ENCODE measurements at regions not wholly inside any gene's neighbourhood (a gene's known extent, or its start where the extent isn't known, plus 50 kb on each side); places are given as distances from the start of the nearest gene placed in this dataset.

- Histone ChIP-seq H3K27ac (no peak overlapping the region), H3K9me3 (no peaks in the 10 kb centered on the region), H3K36me3 (peaks cover 21% of the 10 kb centered on the region), H3K27me3 (no peaks in the 10 kb centered on the region), H3K4me1 (peaks cover 0 to 5% of the 10 kb centered on the region in 2 donors), H3K4me3 (no peak overlapping the region)
- DNase-seq (ENCODE audit: low spot score), result no peak
- no peak for TF ChIP-seq CTCF (IDR thresholded peaks at IDR 0.05)
Measured at GRCh38 chr6:144534180-144534579, 249.0 kb downstream of the UTRN start.

- TF ChIP-seq CTCF (IDR thresholded peaks at IDR 0.05), result no peak
- Histone ChIP-seq H3K36me3 (peaks cover 34% of the 10 kb centered on the region), H3K4me1 (peaks cover 0 to 5% of the 10 kb centered on the region in 2 donors), H3K27me3 (no peaks in the 10 kb centered on the region), H3K4me3 (no peak overlapping the region), H3K9me3 (no peaks in the 10 kb centered on the region), H3K27ac (no peak overlapping the region)
- no peak for DNase-seq (ENCODE audit: low spot score)
Measured at GRCh38 chr6:144535630-144536029, 250.5 kb downstream of the UTRN start.

- H3K36me3 ChIP-seq, result peaks cover 34% of the 10 kb centered on the region
- no peak for TF ChIP-seq CTCF (IDR thresholded peaks at IDR 0.05)
Measured at GRCh38 chr6:144536079-144536478, 250.9 kb downstream of the UTRN start.

GRCh38 chr6:144543006-144543871 lies 258.1 kb downstream of the UTRN start:
- Histone ChIP-seq H3K27ac (no peak overlapping the region), H3K27me3 (no peaks in the 10 kb centered on the region), H3K9me3 (no peaks in the 10 kb centered on the region), H3K4me3 (no peak overlapping the region), H3K4me1 (no peaks in the 10 kb centered on the region), H3K36me3 (peaks cover 51% of the 10 kb centered on the region)
- DNase-seq (ENCODE audit: low spot score), result no peak
- no peak for TF ChIP-seq CTCF (IDR thresholded peaks at IDR 0.05)

More at GRCh38 chr6:144536079-144536478, 250.9 kb downstream of the UTRN start:
- Histone ChIP-seq H3K27ac (no peak overlapping the region), H3K9me3 (no peaks in the 10 kb centered on the region), H3K4me3 (no peak overlapping the region), H3K27me3 (no peaks in the 10 kb centered on the region), H3K4me1 (peaks cover 0 to 5% of the 10 kb centered on the region in 2 donors)
- no peak for DNase-seq (ENCODE audit: low spot score)

- H3K4me1 ChIP-seq, result no peaks in the 10 kb centered on the region
- H3K27me3 ChIP-seq, result no peaks in the 10 kb centered on the region
- H3K4me3 ChIP-seq, result no peak overlapping the region
- H3K27ac ChIP-seq, result no peak overlapping the region
- TF ChIP-seq CTCF (IDR thresholded peaks at IDR 0.05), result no peak
- DNase-seq (ENCODE audit: low spot score), result no peak
- H3K9me3 ChIP-seq, result no peaks in the 10 kb centered on the region
- peaks cover 59% of the 10 kb centered on the region for H3K36me3 ChIP-seq
Measured at GRCh38 chr6:144544266-144544830, 259.2 kb downstream of the UTRN start.
